GM21723 (cell line): ENCODE measurements at regions not wholly inside any gene's neighbourhood (a gene's known extent, or its start where the extent isn't known, plus 50 kb on each side); places are given as distances from the start of the nearest gene placed in this dataset.
A peak's percentile ranks its signal among the peaks of the same experiment; 100 is the strongest.

ENCODE experiments used
- ATAC-seq: cut with Tn5 transposase; IDR thresholded peaks from one replicate; pipeline ENCODE4 v1.9.1; 2021; ENCODE audit warnings: mild to moderate bottlenecking, moderate library complexity; ENCODE audit not compliant: unreplicated experiment

DNA sequence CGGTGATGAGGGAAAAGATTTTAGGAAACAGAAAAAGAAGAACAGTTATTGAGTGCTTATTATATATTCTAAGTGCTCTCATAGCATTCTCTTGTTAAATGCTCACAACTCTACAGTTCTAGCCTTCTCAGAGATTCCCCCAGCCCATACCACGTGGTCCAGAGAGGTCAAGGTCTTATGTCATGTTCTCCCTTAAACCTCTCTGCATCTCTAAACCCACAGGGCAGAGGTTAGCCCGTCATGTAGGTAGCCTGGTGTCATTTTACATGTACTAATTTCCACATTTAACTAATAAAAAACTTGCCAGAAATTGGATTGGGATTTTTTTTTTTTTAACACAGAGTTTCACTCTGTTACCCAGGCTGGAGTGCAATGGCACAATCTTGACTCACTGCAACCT, 178.0 kb downstream of the CEMIP2 start:
- no peak for ATAC-seq

DNA sequence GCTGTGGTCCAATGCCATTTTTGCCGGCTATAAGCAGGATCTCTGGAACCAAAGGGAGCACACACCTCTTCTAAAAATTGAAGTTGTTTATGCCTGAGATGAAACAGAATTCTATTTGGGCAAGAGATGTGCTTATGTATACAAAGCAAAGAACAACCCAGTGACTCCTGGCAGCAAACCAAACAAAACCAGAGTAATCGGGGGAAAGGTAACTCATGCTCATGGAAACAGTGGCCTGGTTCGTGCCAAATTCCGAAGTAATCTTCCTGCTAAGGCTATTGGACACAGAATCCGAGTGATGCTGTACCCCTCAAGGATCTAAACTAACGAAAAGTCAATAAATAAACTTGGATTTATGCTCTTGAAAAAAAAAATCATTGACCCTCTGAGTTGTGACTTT, 178.7 kb downstream of the CEMIP2 start:
- no peak for ATAC-seq

DNA sequence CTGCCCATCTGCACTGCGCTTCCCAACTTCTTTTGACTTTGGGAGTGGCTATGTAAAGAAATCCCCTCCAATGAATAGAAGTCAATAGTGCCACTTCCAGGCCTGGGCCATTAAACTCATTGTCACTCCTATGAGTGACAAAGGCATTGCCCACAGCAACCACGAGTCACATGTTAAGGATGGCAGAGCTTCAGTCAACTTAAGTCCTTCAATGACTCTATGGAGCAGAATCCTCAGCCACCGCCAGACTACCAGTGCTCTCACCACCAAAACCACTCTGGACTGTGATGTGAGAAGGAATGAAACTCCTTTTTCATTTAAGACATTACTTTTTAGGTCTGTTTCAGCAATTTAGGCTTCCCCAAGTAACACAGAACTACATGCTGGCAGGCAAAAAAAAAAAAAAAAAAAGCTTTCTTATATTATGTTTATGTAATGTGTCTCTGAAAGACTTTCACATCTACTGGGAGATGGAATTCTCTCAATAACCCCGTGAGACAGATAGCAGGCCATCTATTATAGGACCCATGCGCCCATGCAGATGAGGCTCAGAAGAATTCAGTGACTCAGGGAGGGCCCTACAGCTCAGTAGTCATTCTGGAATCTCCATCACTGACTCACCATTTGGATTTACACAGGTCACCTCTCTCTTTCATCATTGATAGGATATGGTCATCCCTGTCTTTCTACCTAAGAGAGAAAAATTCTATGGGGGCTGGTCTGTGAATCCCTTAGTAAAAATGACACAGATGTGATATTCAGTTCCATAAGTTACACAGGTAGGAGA, 180.5 kb downstream of the CEMIP2 start:
- ATAC-seq, result no peak

DNA sequence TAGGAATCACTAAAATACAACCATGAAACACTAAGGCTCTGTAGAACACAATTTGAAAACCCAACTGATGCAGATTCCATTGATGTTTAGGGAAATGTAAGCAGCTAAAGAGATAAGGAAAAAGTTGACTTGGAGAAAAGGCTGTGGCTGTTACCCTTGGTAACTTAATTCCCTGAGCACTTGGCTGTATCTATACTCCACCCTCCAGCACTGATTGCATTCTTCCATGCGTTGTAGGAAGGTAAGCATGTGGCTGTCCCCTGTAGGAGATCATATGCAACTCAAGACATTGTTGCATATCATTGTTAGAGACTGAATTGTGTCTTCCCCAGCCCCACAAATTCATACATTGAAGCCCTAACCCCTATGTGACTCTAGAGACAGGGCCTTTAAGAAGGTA, 184.5 kb downstream of the CEMIP2 start:
- ATAC-seq, result no peak

DNA sequence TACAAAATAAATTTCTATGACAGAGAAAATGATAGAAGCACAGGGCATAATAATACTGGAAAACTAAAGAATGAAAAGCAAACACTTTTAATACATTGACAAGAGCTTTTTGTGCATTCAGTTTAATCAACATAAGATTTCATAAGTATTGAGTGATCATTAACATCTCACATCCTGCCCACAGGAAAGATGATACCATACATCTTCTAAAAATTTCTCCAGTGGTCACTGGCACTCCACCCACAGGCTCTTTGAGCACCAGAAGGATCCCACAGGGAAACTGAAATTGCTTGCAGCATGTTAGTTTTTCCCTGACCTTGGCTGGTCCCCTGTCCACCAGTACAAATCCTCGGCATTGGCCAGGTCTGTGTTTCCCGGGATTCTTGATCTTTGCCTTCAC, 186.0 kb downstream of the CEMIP2 start:
- no peak for ATAC-seq

DNA sequence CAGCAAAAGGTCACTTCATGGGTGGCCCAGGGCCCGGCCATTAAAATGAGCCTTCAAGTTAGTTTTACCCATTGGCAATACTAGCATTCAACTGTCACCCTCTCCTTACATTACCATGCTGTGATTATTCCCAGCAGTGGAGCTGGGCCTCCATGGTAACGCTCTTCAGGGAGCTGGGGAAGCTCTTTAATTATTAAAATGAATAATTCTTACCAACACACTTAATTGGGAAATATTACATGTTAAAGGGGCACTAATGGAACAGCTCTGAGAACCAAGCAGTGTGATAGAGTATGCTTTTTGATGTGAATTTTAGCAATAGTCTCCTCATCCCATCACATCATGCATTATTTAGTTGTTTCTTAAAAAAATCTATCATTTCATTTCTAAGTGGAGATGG, 187.2 kb downstream of the CEMIP2 start:
- no peak for ATAC-seq

DNA sequence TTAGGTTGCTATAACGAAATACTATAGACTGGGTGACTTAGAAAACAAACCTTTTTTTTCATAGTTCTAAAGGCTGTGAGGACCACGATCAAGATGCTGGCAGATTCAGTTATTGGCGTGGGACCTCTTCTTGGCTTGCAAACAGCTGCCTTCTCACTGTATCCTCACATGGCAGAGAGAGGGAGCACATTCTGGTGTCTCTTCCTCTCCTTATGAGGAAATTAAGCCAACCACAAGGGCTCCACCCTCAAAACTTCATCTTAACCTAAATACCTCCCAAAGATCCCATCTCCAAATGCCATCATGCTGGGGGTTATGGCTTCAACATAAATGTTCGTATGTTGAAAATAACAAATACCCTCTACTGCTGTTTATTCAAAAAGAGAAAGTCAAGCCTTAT, 197.1 kb downstream of the CEMIP2 start:
- ATAC-seq, result no peak

DNA sequence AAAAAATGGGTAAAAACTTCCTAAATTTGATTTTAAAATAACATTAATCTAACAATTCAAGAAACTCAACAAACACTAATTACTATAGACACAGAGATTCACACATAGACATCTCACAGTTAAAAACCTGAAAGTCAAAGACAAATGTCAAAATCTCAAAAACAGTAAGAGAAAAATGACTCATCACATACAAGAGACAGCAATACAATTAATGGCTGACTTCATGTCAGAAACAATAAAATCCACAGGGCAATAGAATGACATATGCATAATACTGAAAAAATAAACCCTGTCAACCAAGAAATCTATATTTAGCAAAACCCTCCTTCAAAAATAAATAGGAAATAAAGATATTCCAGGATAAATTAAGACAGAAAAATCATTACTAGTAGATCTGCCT, 200.4 kb downstream of the CEMIP2 start:
- no peak for ATAC-seq

DNA sequence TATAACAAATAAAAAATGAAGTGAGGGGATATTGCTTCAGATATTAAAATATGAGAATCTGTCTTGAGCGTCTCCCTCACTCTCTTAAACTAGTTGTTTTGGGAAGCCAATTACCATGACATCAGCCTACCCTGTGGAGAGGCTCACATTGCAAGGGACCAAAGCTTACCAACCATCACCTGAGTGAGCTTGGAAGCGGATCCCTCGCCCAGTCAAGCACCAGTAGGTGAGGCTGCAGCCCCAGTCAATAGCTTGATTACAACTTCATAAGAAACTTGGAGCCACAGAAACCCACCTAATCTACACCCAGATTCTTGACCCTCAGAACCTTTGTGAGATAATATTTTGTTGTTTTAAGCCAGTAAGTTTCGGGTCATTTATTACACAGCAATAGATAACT, 206.2 kb downstream of the CEMIP2 start:
- ATAC-seq, result no peak

DNA sequence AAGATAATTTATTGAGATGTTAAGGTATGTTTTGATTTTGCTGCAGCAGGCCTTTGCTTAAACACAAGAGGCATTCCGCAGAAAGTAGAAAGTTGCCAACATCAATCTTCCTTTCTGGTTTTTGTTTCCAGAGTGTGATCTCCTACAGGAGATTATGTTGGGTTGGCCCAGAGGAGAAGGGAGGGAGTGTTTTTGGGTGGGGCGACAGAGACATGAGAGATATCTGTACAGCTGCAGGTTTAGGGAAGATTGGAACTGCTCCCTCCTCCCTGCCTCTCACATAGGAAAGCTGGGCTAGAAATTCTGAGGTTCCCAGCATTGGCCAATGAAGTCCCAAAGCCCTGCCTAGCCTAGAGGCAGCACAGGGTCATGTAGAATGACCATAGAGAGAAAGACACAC, 211.0 kb downstream of the CEMIP2 start:
- no peak for ATAC-seq

DNA sequence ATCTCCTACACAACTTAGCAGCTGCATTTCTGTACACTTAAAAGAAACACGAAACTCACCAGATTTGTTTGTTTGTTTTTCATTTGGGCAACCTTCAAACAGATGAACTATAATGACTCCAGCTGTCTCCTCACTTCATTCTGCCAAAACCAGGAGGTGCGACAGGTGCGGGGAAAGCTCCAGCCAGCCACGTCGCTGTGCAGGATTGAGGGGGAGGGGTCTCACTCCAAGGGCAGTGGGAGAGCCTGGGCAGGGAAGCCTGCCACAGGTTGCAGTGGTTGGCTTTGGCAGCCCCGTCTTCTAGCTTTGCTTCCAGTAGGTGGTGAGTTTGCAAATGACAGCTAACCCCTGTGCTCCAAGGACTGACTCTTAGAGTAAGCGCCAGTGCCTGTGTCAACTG, 215.8 kb downstream of the CEMIP2 start:
- no peak for ATAC-seq

DNA sequence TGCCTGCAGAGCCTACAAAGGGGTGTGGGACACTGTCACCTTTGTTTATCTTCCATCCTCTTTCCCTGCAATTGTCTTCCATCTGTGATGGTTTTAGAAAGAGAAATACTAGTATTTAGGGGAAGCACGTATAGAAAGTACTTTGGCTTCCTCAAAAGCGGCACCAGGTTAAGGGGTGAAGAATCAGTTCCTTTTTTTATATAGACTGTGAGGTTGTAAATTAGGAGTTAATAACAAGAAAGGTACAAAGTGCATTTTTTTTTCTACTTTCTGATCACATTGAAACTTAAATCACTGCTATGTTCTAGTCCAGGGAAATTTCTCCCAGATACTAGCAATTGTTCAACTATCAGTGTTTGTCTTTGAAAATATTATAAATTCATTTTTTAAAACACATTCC, 219.3 kb downstream of the CEMIP2 start:
- ATAC-seq, result peak; percentile 95

DNA sequence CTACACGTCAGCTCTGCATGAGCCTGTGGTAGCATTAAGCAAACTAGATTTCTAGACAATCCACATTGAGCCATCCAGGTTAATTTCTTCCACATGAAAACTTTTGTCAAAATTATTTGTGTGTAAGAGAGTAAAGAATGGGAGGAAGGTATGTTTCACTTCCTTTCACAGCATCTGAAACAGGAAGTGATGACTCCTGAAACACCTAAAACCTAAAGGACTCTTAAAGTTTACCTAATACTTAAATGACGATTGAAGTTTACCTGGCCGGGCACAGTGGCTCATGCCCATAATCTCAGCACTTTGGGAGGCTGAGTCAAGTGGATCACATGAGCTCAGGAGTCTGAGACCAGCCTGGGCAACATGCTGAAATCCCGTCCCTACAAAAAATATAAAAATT, 223.8 kb downstream of the CEMIP2 start:
- no peak for ATAC-seq

DNA sequence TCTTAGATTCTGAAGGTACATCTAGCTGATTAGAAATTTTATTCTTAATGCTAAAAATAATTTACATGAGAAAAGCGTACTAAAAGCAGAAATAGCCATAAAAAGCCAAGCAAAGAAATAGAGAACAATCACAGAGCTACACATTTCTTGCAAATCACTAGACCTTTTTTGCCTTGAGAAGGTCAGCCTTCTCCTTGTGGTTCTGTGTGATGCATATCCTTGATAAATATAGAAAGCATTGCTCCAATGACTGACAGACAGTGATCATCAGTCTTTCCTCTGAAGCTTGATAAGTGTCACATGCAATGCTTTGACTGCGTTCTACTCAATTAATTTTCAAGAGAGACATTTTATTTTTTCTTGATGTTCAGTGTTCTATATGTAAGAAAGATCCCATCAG, 226.9 kb downstream of the CEMIP2 start:
- no peak for ATAC-seq

DNA sequence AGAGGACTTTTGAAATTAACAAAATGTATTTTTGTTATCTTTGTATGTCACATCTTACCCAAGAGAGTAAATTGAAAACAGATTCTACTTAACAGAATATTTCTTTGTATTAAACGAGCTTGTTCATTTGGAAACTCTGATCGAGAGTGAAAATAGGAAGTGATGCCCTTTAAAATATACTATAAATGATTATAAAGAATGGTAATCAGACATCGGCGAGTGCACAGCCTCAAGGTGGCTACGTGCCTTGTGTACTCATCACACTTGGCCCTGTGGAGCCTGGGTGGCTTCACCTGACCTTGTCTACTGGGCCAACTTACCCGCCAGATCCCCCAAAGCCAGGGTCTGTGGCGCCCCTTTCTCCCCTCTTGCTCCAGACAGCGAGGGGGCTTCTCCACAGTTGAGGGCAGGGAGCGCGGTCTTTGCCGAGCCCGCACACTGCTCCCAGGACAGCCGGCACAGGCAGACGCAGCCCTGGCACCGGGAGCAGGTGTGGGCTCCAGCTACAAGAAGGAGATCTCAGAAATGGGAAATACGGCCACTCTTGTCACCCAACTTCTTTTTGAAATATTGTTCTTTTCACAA, 243.2 kb downstream of the CEMIP2 start:
- ATAC-seq, result no peak

DNA sequence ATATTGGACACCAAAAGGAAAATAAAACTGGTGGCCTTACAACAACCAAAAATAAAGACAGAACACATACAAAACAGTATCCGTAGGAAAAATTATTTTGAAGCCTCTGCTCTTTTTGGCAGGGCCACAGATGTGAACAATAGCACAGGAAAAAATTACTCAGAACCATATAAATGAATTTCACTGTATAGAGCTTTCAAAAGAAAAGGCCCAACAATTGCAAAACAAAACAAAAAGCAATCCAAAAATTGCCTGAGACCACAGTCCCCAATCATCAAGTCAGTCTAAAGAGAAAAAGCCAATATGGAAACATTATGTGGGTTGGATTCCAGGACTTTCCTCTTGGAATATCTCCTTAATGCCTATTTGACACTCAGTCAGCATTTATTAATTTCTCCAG, 243.8 kb downstream of the CEMIP2 start:
- no peak for ATAC-seq

DNA sequence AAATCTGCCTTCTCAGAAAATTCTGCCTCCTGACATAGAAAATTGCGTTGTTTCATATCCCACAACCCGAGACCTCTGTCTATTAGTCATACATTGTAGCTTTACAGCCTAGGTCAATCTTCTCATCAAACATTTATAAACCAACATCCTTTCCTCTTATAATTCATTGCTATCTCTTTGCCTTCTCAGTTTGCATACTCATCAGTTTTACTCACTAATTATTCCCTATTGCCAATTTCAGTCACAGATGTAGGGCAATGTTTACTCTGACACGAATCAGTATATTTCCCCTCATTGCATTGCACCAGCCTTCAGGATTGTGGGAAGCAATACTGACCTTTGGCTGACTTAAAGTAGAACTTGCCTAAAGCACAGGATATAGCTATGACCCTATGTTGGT, 247.2 kb downstream of the CEMIP2 start:
- no peak for ATAC-seq

DNA sequence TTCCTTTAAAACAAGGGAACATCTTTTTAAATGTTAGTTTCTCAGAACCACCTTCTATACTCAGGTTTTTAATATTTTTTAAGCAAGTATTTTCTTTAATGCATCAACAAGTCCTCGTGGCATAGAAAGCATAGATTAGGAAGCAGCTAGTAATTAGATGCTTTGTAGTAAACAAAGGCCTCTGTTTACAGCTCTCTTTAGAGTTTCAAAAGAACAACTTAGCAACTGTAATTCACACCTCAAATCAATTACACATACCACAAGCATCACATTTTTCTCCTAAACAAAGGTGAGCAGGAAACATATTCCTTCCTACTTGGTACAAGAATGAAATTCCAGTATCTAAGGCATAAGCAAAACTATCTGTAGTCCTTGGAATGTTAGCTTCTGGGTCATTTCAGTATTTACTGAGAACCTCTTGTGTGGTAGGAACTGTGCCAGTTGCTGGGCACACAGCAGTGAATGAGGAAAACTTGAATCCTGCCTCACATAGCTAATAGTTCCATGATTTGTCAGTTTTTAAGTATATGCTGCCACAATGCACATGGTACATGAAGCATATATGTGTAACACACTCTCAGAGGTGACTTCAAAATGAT, 249.1 kb downstream of the CEMIP2 start:
- ATAC-seq, result no peak

DNA sequence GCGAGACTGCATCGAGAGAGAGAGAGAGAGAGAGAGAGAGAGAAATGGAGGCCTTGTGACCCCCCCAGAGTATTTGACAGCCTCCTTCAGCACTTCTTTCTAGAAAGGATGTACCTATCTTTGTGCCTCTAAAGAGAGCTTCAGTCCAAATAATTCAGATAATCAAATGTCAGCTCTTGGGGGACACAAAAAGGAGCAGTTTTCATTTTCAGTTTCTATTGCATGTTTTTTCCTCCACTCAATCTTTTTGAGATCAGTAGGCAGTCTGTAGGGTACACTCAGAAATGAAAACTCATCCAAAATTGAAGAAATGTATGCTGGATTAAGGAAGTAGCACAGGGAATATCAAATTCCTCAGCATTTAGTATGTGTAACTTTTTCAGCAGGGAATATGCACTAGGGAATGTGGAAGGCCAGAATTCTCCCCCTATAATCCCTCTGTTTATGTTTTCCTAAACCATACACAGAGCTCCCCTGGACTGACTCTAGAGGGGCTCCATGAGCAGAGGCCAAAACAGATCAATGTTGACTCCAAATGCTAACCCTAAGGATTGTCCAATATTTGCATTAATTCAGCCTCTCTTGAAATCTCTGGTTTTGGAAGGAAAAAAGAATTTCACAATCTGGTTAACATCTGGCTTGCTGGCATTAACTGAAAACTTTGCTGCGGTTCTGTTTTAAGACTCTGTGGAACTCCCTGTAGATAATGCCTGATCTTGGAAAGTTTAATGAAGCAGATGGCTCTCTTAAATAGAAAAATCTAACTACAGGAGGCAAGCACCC, 250.1 kb downstream of the CEMIP2 start:
- no peak for ATAC-seq

DNA sequence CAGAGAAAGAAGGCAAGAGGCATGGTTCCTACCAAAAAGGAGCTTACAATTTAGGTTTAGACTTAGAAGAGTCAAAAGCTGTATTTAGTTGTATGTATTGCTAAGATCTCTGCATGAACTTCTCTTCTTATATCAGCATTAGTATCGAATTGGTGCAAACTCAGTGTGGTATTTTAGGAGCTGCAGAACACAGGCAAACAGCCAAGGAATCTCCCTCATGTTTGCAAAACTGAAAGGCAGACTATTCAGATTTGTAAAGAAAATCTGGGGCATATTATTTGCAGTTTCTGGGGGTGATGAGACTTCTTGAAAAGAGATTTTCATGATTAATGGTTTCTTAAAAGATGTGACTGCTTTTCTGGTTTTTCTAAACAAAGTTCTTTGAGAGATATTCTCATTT, 252.7 kb downstream of the CEMIP2 start:
- no peak for ATAC-seq

DNA sequence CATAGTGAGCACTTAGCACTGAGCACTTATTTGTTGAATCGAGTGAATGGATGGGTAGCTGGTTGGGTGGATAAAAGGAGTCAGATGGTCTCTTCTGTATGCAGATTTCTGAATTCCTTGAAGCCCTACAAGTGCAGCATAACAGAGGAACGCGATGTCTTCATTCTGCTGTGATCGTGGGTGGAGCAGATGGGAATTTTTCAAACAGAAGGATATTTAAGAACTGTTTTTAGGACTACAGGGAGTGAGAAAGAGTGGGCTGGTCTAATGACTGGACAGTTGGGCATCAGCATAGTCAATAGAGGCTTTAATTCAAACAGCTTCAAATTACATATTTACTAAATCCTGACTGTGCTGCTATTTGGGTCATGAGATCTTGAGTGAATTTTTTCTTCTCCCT, 253.2 kb downstream of the CEMIP2 start:
- no peak for ATAC-seq
